ENCODE measurements at regions not wholly inside any gene's neighbourhood (a gene's known extent, or its start where the extent isn't known, plus 50 kb on each side); places are given as distances from the start of the nearest gene placed in this dataset.
"Not testable (repeated sequence)": the region's sequence is repeated elsewhere in the genome, so short reads cannot be mapped to it uniquely, and the experiment has no call there.

- not testable (repeated sequence) for TF ChIP-seq PATZ1 (CRISPR knock-in tag; IDR thresholded peaks at IDR 0.05; ENCODE audit: borderline replicate concordance); ZFP3 (CRISPR knock-in tag; IDR thresholded peaks at IDR 0.05); RARB (CRISPR knock-in tag; IDR thresholded peaks at IDR 0.05); SNAI2 (CRISPR knock-in tag; IDR thresholded peaks at IDR 0.05); POU6F1 (CRISPR knock-in tag; IDR thresholded peaks at IDR 0.05; ENCODE audit: borderline replicate concordance, low read depth); ZNF565 (CRISPR knock-in tag; conservative IDR thresholded peaks at IDR 0.05; ENCODE audit: low read depth); ARNTL (CRISPR knock-in tag; IDR thresholded peaks at IDR 0.05; ENCODE audit: borderline replicate concordance, low read depth); ZNF70 (CRISPR knock-in tag; IDR thresholded peaks at IDR 0.05); CSRNP3 (CRISPR knock-in tag; IDR thresholded peaks at IDR 0.05); CSDC2 (CRISPR knock-in tag; IDR thresholded peaks at IDR 0.05); OSR1 (CRISPR knock-in tag; IDR thresholded peaks at IDR 0.05); TSHZ2 (CRISPR knock-in tag; IDR thresholded peaks at IDR 0.05); ZFP30 (CRISPR knock-in tag; IDR thresholded peaks at IDR 0.05)
These were observed 192.4 kb downstream of the TMEM121 start for GRCh38 chr14:105718787-105719186.
